PC-9 (cell line): ENCODE measurements at regions not wholly inside any gene's neighbourhood (a gene's known extent, or its start where the extent isn't known, plus 50 kb on each side); places are given as distances from the start of the nearest gene placed in this dataset.

Source experiments
- EZH2 ChIP-seq: fragments of 200-600 bp; sonication (generic); IDR thresholded peaks from 2 replicates; pipeline ENCODE4 v1.8.0; 2017; ENCODE audit warnings: antibody characterized with exemption, low read depth
- TF ChIP-seq, protein P1 (sequence below): fragments of 200-600 bp; sonication (generic); conservative IDR thresholded peaks from 2 replicates; pipeline ENCODE4 v1.6.1; 2017; ENCODE audit warnings: mixed run types, antibody characterized with exemption, mild to moderate bottlenecking, moderate library complexity

DNA sequence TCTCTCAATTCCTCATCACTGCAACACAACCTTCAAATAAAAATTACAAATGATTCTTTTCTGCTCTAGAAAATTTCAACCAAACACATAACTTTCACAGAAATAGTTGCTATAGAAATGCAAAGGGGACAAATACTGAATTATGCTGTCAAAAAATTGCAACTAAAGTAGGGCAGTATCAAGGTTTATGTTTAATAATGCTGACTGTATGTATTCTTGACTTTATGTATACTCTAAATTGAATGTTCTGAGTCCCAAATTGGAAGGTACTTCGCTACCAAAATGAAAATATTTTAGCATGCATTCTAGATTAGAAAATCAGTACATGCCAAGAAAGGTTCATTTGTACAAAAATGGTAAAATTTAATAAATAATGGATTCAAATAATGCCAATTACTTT, 237.3 kb upstream of the TET2 start:
- TF ChIP-seq, protein P1, sequence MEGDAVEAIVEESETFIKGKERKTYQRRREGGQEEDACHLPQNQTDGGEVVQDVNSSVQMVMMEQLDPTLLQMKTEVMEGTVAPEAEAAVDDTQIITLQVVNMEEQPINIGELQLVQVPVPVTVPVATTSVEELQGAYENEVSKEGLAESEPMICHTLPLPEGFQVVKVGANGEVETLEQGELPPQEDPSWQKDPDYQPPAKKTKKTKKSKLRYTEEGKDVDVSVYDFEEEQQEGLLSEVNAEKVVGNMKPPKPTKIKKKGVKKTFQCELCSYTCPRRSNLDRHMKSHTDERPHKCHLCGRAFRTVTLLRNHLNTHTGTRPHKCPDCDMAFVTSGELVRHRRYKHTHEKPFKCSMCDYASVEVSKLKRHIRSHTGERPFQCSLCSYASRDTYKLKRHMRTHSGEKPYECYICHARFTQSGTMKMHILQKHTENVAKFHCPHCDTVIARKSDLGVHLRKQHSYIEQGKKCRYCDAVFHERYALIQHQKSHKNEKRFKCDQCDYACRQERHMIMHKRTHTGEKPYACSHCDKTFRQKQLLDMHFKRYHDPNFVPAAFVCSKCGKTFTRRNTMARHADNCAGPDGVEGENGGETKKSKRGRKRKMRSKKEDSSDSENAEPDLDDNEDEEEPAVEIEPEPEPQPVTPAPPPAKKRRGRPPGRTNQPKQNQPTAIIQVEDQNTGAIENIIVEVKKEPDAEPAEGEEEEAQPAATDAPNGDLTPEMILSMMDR = no peak
- TF ChIP-seq EZH2 = no peak
